ENCODE measurements at regions not wholly inside any gene's neighbourhood (a gene's known extent, or its start where the extent isn't known, plus 50 kb on each side); places are given as distances from the start of the nearest gene placed in this dataset.

DNA sequence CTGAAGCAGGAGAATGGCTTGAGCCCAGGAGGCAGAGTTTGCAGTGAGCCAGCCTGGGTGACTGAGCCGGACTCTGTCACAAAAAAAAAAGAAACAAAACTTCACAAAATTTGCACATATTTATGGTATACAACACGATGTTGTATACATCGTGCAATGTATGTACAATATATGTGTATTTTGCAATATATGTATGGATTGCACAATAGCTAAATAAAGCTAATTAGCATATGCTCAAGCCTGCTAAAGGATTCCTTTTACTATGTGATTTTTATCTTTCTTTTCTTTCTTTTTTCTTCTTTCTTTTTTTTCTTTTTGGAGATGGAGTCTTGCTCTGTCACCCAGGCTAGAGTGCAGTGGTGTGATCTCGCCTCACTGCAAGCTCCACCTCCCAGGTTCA lies 368.0 kb upstream of the FAM98A start:
- DNase-seq (ENCODE audit: low read depth): no peak
- no peak overlapping the region for H3K4me3 ChIP-seq (replicated peaks; ENCODE audit: low read depth, low read length)
- TF ChIP-seq, protein P1, sequence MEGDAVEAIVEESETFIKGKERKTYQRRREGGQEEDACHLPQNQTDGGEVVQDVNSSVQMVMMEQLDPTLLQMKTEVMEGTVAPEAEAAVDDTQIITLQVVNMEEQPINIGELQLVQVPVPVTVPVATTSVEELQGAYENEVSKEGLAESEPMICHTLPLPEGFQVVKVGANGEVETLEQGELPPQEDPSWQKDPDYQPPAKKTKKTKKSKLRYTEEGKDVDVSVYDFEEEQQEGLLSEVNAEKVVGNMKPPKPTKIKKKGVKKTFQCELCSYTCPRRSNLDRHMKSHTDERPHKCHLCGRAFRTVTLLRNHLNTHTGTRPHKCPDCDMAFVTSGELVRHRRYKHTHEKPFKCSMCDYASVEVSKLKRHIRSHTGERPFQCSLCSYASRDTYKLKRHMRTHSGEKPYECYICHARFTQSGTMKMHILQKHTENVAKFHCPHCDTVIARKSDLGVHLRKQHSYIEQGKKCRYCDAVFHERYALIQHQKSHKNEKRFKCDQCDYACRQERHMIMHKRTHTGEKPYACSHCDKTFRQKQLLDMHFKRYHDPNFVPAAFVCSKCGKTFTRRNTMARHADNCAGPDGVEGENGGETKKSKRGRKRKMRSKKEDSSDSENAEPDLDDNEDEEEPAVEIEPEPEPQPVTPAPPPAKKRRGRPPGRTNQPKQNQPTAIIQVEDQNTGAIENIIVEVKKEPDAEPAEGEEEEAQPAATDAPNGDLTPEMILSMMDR (IDR thresholded peaks at IDR 0.05; ENCODE audit: low read length, missing control alignments): no peak

DNA sequence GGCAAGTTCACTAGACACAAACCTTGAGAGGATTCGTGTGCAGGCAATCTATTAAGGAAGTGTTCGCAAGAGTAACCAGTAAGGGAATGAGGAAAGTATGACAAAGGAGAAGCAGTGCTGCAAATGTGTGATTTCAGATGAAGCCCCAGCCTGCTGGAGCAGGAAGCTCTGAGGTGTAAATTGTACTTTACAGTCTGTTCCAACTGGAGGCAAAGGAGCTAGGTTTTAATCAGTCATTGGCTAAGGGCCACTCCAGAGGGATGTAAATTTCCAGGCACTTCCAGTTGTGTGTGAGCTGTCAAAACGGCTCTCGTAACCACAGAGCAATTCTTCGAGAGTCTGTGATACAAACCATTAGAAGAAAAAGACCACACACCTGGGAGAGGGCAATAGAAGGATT lies 359.5 kb upstream of the FAM98A start:
- DNase-seq (ENCODE audit: low read depth): no peak
- no peak overlapping the region for H3K4me3 ChIP-seq (replicated peaks; ENCODE audit: low read depth, low read length)
- TF ChIP-seq, protein P1 (IDR thresholded peaks at IDR 0.05; ENCODE audit: low read length, missing control alignments): no peak

DNA sequence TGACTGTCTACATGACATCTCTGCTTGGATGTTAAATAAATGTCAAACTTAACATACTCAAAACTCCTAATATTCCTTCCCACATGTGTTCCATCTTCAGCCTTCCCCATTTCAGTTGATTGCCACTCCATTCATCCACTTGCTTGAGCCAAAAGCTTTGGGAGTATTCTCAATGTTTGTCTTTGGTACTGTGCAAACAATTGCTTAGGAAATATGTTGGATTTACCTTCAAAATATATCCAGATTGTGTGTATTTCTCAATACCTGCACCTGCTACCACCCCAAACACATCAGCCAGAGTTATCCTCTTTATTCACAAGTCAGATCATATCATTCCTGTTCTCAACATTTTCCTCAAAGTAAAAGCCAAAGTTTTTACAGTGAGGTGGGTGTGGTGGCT lies 350.3 kb upstream of the FAM98A start:
- no peak for DNase-seq (ENCODE audit: low read depth)
- H3K4me3 ChIP-seq (replicated peaks; ENCODE audit: low read depth, low read length): no peak overlapping the region
- TF ChIP-seq, protein P1 (IDR thresholded peaks at IDR 0.05; ENCODE audit: low read length, missing control alignments): no peak

DNA sequence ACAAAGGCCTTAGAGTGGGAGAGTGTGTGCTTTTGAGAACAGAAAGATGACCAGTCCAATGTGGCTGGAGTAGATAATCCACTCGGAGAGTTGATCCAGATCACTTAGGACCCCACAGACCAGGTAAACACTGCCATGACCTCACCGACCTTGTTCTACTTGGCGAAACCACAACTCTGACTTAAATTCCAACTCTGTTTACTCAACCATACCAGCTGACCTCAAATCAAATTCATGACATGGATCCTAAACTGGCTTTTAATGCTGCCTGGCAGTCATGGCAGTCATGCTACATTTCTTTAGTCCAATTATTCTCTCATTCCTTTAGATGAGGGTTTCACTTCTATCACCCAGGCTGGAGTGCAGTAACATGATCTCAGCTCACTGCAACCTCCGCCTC lies 347.1 kb upstream of the FAM98A start:
- no peak for DNase-seq (ENCODE audit: low read depth)
- TF ChIP-seq, protein P1 (IDR thresholded peaks at IDR 0.05; ENCODE audit: low read length, missing control alignments): no peak
- H3K4me3 ChIP-seq (replicated peaks; ENCODE audit: low read depth, low read length): no peak overlapping the region

DNA sequence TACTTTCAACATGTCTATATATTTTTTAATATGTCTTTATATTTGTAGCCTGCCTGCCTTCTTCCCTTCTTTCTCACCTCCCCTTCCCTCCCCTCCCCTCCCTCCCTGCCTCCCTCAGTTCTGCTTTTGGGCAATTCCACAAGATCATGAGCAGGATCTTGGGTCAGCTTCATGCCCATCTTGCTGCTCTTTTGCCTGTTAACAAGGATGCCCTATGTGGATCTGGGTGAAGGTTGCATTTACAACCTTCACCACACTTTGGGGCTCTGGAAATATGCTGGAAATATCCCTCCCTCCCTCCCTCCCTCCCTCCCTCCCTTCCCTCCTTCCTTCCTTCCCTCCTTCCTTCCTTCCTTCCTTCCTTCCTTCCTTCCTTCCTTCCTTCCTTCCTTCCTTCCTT lies 334.1 kb upstream of the FAM98A start:
- TF ChIP-seq, protein P1 (IDR thresholded peaks at IDR 0.05; ENCODE audit: low read length, missing control alignments): no peak
- no peak for DNase-seq (ENCODE audit: low read depth)
- no peak overlapping the region for H3K4me3 ChIP-seq (replicated peaks; ENCODE audit: low read depth, low read length)

DNA sequence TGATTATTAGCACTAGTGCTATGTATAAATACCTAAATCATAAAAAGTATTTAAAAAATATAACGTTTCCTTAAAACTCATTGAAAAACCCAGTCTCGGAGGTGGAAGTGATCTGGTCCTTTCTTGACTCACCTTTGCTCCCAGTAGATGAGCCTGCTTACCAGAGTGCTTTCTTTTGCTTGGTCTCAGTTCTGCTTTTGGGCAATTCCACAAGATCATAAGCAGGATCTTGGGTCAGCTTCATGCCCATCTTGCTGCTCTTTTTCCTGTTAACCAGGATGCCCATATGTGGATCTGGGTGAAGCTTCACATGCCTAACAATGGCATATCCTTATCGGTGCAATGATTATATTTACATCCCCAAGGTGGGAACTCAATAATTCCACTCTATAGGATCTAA lies 332.1 kb upstream of the FAM98A start:
- TF ChIP-seq, protein P1 (IDR thresholded peaks at IDR 0.05; ENCODE audit: low read length, missing control alignments): no peak
- H3K4me3 ChIP-seq (replicated peaks; ENCODE audit: low read depth, low read length): no peak overlapping the region
- DNase-seq (ENCODE audit: low read depth): no peak

DNA sequence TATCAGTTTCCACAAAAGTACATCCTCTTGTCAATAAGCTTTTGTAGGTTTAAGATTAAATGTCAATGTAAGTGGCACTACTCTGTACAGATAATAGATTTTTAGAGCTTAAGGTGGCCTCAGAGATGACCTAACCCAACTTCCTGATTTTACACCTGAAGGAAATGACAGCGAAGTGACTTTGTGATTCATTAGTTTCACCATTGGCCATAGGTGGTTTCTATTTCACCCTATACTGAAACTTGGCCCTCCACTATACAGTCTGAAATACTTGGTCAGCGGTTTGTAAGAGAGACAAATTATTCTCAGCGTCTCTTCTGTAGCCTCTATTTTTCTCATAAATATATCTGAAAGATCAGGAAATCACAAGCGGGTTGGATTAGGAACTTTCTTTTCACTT lies 330.4 kb upstream of the FAM98A start:
- TF ChIP-seq, protein P1 (IDR thresholded peaks at IDR 0.05; ENCODE audit: low read length, missing control alignments): no peak
- no peak for DNase-seq (ENCODE audit: low read depth)
- no peak overlapping the region for H3K4me3 ChIP-seq (replicated peaks; ENCODE audit: low read depth, low read length)
